ENCODE measurements at regions not wholly inside any gene's neighbourhood (a gene's known extent, or its start where the extent isn't known, plus 50 kb on each side); places are given as distances from the start of the nearest gene placed in this dataset.

DNA sequence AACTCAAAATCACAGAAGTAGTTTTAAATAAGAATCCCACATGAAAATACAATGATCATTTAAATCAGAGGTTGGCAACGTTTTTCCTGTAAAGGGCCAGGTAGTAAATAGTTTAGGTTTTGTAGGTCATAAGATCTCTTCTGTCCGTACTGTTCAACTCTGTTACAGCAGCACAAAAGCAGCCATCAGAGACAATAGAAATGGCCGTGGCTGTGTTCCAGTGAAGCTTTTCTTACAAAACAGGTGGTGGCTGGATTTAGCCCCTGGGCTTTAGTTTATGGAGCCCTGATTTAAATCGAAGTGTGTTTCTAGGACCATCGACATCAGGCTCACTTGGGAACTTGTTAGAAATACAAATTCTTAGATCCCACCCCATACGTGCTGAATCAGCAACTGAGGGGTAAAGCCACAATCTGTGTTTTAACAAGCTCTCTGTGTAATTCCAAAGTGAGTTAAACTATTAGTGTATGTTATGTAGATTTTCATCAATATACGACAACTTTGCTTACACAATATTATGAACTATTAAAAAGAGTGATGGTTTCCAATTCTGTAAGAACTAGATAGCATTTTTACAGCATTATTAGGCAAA is 54.8 kb upstream of the MIR17HG start:
- FAIRE-seq: no peak

DNA sequence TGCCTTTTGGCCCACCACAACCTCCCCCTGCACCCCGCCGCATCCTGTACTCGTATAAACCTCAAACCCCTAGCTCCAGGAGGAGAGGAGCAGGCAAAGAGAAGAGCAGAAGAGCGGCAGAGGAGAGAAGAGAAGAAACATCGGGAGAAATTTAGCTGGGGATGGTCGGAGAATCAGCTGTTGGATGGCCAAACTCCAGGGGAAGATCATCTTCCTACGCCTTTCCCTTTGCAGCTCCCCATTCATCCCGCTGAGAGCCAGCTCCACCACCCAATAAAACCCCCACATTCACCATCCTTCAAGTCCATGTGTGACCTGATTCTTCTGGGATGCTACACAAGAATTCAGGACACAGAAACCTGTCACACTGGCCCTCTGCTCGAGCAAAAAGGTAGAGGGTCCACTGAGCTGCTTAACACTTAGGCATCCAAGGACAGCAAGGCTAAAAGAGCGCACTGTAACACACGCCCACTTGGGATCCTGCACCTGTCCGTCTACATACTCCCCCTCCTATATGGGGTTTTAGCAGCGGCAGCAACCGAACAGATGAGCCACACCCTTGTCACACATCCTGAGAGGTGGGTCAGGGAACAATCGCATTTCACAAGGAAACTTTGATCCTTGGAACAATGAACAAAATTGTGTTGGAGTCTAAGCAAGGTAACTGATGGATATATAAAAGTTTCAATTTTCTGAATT is 51.6 kb upstream of the MIR17HG start:
- FAIRE-seq: no peak

DNA sequence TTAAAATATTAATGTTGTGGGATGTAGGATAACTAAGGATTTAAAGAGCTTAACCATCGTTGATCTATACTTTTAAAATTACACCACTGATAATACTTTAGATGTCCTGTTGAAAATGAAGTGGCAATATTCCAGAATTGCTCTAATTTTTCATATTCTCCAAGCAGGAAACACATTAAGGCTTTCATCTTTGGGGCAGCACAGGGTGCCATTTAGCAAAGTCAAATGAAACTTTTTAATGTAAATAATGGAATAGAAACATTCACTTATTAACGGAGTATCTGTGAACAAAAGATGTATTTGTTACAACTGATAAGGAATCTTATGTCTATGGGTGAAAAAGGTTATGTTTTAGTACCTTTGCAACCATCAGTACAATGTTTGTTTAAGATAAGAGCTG is 50.0 kb upstream of the MIR17HG start:
- no peak for FAIRE-seq
